HFF-Myc (cell line): ENCODE measurements at regions not wholly inside any gene's neighbourhood (a gene's known extent, or its start where the extent isn't known, plus 50 kb on each side); places are given as distances from the start of the nearest gene placed in this dataset.

ENCODE experiments used
- DNase-seq: peaks from one replicate; pipeline ENCODE4 v3.0.0-alpha.2; 2011; ENCODE audit warnings: low read depth; ENCODE audit errors: extremely low read depth
- H3K4me3 ChIP-seq: replicated peaks from 2 replicates; pipeline ENCODE4 v1.5.1; 2011; ENCODE audit warnings: low read depth, mild to moderate bottlenecking, control low read depth, low read length
- TF ChIP-seq, protein P1 (sequence below): IDR thresholded peaks from 2 replicates; pipeline ENCODE4 v1.5.1; 2012; ENCODE audit warnings: mild to moderate bottlenecking, low read depth, low read length, control low read depth; ENCODE audit errors: missing control alignments

DNA sequence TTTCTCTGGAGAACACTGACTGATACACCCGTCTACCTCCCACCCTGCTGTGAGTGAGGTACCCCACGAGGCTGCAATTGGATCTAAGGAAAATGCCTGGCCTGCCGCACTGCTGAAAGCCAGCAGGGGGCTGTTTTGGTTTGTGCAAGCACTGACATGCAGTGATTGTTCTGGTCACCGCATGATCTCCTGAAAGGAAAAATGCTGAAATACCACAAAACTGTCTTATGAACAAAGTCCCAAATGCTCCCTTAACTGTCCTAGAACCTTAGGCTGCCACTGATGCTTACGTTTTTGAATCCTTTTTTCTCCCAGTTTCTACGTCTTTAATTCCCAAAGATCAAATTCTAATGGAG lies 132.7 kb downstream of the JCAD start:
- H3K4me3 ChIP-seq: no peak overlapping the region
- DNase-seq: peak; percentile 25
- TF ChIP-seq, protein P1, sequence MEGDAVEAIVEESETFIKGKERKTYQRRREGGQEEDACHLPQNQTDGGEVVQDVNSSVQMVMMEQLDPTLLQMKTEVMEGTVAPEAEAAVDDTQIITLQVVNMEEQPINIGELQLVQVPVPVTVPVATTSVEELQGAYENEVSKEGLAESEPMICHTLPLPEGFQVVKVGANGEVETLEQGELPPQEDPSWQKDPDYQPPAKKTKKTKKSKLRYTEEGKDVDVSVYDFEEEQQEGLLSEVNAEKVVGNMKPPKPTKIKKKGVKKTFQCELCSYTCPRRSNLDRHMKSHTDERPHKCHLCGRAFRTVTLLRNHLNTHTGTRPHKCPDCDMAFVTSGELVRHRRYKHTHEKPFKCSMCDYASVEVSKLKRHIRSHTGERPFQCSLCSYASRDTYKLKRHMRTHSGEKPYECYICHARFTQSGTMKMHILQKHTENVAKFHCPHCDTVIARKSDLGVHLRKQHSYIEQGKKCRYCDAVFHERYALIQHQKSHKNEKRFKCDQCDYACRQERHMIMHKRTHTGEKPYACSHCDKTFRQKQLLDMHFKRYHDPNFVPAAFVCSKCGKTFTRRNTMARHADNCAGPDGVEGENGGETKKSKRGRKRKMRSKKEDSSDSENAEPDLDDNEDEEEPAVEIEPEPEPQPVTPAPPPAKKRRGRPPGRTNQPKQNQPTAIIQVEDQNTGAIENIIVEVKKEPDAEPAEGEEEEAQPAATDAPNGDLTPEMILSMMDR: peak; percentile 73

DNA sequence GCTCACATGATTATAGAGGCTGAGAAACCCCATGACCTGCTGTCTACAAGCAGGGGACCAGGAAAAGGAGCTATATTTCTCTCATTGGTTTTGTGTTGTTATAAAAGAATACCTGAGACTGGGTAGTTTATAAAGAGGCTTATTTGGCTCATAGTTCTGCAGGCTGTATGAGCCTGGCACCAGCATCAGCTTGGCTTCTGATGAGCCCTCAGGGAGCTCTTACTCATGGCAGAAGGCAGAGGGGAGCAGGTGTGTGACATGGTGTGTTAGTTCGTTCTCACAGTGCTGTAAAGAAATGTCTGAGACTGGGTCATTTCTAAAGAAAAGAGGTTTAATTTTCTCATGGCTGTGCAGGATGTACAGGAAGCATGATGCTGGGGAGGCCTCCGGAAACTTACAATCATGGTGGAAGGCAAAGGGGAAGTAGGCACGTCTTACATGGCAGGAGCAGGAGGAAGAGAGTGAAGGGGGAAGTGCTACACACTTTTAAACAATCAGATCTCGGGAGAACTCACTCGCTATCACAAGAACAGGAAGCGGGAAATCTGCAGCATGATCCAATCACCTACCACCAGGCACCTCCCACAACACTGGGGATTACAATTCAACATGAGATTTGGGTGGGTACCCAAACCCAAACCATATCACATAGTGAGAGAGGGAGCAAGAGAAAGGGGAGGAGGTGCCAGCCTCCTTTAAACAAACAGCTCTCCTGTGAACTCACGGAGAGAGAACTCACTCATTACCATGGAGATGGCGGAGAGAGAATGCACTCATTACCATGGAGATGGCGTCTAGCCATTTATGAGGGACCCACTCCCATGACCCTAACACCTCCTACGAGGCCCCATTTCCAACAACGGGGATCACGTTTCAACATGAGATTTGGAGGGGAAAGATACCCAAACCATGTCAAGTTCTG lies 133.4 kb downstream of the JCAD start:
- DNase-seq: no peak
- TF ChIP-seq, protein P1: no peak
- H3K4me3 ChIP-seq: no peak overlapping the region

DNA sequence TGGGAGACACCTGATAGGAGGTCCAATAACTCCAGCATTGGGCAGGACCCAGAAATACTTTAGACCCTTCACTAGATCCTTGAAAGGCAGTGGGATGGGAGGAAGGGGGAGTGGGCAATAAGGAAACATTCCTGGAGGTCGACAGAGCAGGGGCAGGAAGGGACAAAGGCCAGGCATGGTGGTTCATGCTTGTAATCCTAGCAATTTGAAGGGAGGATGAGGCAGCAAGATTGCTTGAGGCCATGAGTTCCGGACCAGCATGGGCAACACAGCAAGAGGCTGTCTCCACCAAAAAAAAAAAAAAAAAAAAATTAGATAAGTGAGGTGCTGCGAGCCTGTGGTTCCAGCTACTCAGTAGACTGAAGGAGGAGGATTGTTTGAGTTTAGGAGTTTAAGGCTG lies 134.9 kb downstream of the JCAD start:
- DNase-seq: no peak
- TF ChIP-seq, protein P1: no peak
- H3K4me3 ChIP-seq: no peak overlapping the region

DNA sequence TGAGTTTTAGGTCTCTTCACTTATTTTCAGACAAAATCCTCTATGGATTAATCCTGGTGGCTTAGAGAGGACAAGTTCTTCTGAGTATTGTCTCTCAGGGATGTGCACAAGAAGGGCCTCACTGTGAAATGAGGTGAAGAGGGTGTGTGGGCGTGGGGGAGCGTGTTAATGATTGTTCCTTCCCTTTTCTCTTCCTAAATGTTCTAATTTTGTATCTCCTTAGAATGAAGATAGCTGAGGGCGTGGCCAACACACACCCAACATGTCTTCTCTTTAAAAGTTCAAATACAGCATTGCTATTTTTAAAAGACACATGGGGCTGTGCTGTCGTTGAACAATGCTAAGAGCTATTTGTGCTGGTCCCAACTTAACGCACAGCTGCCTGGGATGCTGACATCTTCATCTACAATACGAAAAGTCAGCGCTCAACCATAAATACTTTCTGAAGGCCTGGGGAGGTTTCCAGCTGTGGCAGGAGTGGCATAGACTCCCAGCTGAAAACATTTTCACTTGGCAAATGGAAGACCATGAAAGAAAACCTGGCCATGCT lies 135.9 kb downstream of the JCAD start:
- DNase-seq: no peak
- H3K4me3 ChIP-seq: no peak overlapping the region
- TF ChIP-seq, protein P1: no peak

DNA sequence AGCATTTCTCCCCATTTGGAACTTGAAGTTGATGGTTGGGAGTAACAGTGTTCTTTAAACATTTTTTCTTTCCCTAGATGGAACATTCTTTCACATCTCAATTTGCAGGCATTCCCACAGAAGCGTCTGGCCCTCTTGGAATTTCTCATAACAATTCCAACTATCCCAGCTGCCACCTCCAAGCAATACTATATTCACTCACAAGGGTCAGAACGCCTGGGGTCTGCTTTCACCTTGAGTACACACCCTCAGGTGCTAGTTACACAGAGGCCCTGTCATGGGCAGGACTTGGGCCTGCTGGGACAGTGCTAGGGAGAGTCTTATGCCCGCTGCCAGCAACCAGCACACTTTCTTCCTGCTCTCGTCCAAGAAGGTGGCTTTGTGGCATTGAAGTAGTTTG lies 136.5 kb downstream of the JCAD start:
- no peak overlapping the region for H3K4me3 ChIP-seq
- TF ChIP-seq, protein P1: no peak
- DNase-seq: no peak

DNA sequence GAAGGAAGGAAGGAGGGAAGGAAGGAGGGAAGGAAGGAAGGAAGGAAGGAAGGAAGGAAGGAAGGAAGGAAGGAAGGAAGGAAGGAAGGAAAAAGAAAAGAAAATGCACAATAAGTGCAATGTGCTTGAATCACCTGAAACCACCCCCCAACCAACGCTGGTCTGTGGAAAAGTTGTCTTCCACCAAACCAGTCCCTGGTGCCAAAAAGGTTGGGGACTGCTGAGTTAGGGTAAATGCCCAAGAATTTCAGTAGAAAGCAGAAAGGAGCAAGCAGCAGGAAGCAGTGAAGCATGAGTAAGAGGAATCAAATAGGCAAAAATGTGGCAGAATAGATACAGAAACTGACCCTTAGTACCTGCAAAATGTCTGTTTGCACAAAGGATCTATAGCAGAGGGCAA lies 137.2 kb downstream of the JCAD start:
- TF ChIP-seq, protein P1: no peak
- DNase-seq: no peak
- H3K4me3 ChIP-seq: no peak overlapping the region
